ENCODE measurements at regions not wholly inside any gene's neighbourhood (a gene's known extent, or its start where the extent isn't known, plus 50 kb on each side); places are given as distances from the start of the nearest gene placed in this dataset.

GRCh38 chr20:57968120-57968519, 258.3 kb upstream of the PMEPA1 start:
- Histone ChIP-seq H3K9me3 (ENCODE audit: severe bottlenecking) (no peaks in the 10 kb centered on the region), H3K27ac (ENCODE audit: poor library complexity, severe bottlenecking) (no peak overlapping the region), H3K4me1 (ENCODE audit: insufficient read depth, poor library complexity, severe bottlenecking) (no peaks in the 10 kb centered on the region), H3K36me3 (ENCODE audit: low read depth) (no peaks in the 10 kb centered on the region), H3K4me3 (ENCODE audit: severe bottlenecking) (no peak overlapping the region), H3K27me3 (ENCODE audit: insufficient read depth, poor library complexity, severe bottlenecking) (no peaks in the 10 kb centered on the region)
- DNase-seq (ENCODE audit: low spot score): no peak
- TF ChIP-seq CTCF (IDR thresholded peaks at IDR 0.05; ENCODE audit: poor library complexity, severe bottlenecking): no peak
- no peak; the same call in 2 of the 3 replicates for ATAC-seq (ENCODE audit: low read depth)

GRCh38 chr20:57967364-57967763, 257.5 kb upstream of the PMEPA1 start:
- DNase-seq (ENCODE audit: low spot score) (no peak), ATAC-seq (ENCODE audit: low read depth) (no peak)
- Histone ChIP-seq H3K4me1 (ENCODE audit: insufficient read depth, poor library complexity, severe bottlenecking) (no peaks in the 10 kb centered on the region), H3K36me3 (ENCODE audit: low read depth) (no peaks in the 10 kb centered on the region), H3K27ac (ENCODE audit: poor library complexity, severe bottlenecking) (no peak overlapping the region), H3K4me3 (ENCODE audit: severe bottlenecking) (no peak overlapping the region), H3K27me3 (ENCODE audit: insufficient read depth, poor library complexity, severe bottlenecking) (no peaks in the 10 kb centered on the region), H3K9me3 (ENCODE audit: severe bottlenecking) (no peaks in the 10 kb centered on the region)
- no peak for TF ChIP-seq CTCF (IDR thresholded peaks at IDR 0.05; ENCODE audit: poor library complexity, severe bottlenecking)

DNA sequence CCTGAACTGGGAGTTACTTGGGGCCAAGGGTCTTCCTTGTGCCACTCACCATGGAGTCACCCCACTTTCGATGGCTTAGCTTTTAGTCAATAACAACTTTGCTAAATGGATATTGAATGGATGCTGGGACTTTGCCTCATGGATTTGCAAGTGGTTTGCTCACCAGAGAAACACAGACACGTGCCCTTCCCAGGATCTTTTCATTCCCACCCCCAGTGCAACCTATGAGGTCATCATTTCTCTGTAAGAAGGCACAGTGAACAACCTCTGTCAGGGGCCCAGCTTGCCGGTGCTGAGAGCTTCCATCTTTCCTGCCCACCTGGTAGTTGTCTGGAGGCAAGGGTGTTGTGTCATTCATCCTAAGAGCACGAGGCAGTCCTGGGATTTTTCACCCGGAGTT, 256.8 kb upstream of the PMEPA1 start:
- Histone ChIP-seq H3K27me3 (ENCODE audit: insufficient read depth, poor library complexity, severe bottlenecking) (no peaks in the 10 kb centered on the region), H3K9me3 (ENCODE audit: severe bottlenecking) (no peaks in the 10 kb centered on the region), H3K27ac (ENCODE audit: poor library complexity, severe bottlenecking) (no peak overlapping the region), H3K4me3 (ENCODE audit: severe bottlenecking) (no peak overlapping the region), H3K4me1 (ENCODE audit: insufficient read depth, poor library complexity, severe bottlenecking) (no peaks in the 10 kb centered on the region), H3K36me3 (ENCODE audit: low read depth) (no peaks in the 10 kb centered on the region)
- ATAC-seq (ENCODE audit: low read depth) (no peak), DNase-seq (ENCODE audit: low spot score) (no peak)
- no peak for TF ChIP-seq CTCF (IDR thresholded peaks at IDR 0.05; ENCODE audit: poor library complexity, severe bottlenecking)

GRCh38 chr20:57965441-57965840, 255.6 kb upstream of the PMEPA1 start:
- Histone ChIP-seq H3K4me1 (ENCODE audit: insufficient read depth, poor library complexity, severe bottlenecking) (no peaks in the 10 kb centered on the region), H3K27me3 (ENCODE audit: insufficient read depth, poor library complexity, severe bottlenecking) (no peaks in the 10 kb centered on the region), H3K4me3 (ENCODE audit: severe bottlenecking) (no peak overlapping the region), H3K9me3 (ENCODE audit: severe bottlenecking) (no peaks in the 10 kb centered on the region), H3K27ac (ENCODE audit: poor library complexity, severe bottlenecking) (no peak overlapping the region), H3K36me3 (ENCODE audit: low read depth) (no peaks in the 10 kb centered on the region)
- no peak for DNase-seq (ENCODE audit: low spot score)
- TF ChIP-seq CTCF (IDR thresholded peaks at IDR 0.05; ENCODE audit: poor library complexity, severe bottlenecking): no peak
- ATAC-seq (ENCODE audit: low read depth): no peak; the same call in 2 of the 3 replicates

DNA sequence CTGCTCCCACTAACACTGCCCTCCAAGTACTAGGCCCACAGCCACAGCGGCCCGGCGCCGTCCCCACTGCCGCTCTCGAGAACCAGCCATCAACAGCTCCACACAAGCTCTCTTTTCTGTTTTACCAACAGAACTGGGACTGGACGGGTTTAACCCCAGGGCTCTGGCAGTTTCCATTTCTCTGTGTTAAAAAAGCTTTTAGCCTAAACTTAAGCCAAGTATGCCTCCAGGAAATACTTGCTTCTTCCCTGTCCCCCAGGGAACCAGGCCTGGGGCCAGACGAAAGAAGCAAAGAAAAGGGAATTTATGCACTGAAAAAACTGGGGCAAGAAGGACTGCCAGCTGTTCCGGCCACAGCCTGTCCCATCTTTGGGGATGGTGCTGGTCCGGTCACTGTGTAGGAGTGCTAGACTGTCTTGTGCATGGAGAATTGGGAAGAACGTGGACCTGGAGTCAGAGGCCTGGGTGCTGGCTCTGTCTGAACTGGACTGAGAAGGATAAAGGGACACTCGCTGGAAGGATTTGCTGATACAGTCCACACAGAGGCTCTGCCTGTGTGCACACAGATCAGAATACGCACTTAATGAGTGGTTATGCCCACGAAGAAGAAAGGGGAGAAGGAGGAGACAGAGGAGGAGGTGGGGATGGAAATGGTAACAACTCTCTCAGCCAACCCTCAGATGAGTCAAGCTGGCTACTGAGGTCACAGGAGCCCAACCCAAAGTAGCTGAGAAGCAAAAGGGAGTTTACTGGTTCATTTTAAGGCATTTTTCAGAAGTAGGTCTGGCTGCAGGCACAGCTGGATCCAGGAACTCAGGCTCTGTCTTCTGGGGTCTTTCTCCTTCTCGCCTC, 254.4 kb upstream of the PMEPA1 start:
- Histone ChIP-seq H3K27me3 (ENCODE audit: insufficient read depth, poor library complexity, severe bottlenecking) (no peaks in the 10 kb centered on the region), H3K4me1 (ENCODE audit: insufficient read depth, poor library complexity, severe bottlenecking) (no peaks in the 10 kb centered on the region), H3K27ac (ENCODE audit: poor library complexity, severe bottlenecking) (no peak overlapping the region), H3K4me3 (ENCODE audit: severe bottlenecking) (no peak overlapping the region), H3K9me3 (ENCODE audit: severe bottlenecking) (no peaks in the 10 kb centered on the region), H3K36me3 (ENCODE audit: low read depth) (no peaks in the 10 kb centered on the region)
- no peak for ATAC-seq (ENCODE audit: low read depth)
- DNase-seq (ENCODE audit: low spot score): no peak
- no peak for TF ChIP-seq CTCF (IDR thresholded peaks at IDR 0.05; ENCODE audit: poor library complexity, severe bottlenecking)

Measured in RWPE2 (cell line).